Keratinocyte (primary cell): ENCODE measurements at regions not wholly inside any gene's neighbourhood (a gene's known extent, or its start where the extent isn't known, plus 50 kb on each side); places are given as distances from the start of the nearest gene placed in this dataset.

Source experiments
- DNase-seq: peaks from one replicate; pipeline ENCODE4 v3.0.0-alpha.2; 2011; ENCODE audit warnings: low read depth, missing footprints, low spot score
- FAIRE-seq: peaks from 2 replicates; lab custom pipeline; 2011; peaks lifted over from hg19 to GRCh38; lab: Jason Lieb, UNC
- H2AFZ ChIP-seq: 2 replicates; pipeline ENCODE4 v1.6.0; 2012; ENCODE audit warnings: low read length, control low read depth, inconsistent platforms; ENCODE audit not compliant: control insufficient read depth
- H3K27ac ChIP-seq: 2 replicates; pipeline ENCODE4 v1.5.1; 2011; ENCODE audit warnings: low read length; ENCODE audit not compliant: control insufficient read depth, insufficient read depth
- H3K27me3 ChIP-seq: 3 replicates; pipeline ENCODE4 v1.6.0; 2011; ENCODE audit warnings: low read length; ENCODE audit not compliant: control insufficient read depth, insufficient read depth; ENCODE audit errors: extremely low read depth
- H3K36me3 ChIP-seq, 2 experiments: 2 replicates in 1 of 2; 3 replicates in 1 of 2; pipeline ENCODE4 v1.5.1; 2011; ENCODE audit warnings: low read length in 2 of 2, mild to moderate bottlenecking in 1 of 2; ENCODE audit not compliant: control insufficient read depth in 2 of 2, insufficient read depth in 2 of 2; ENCODE audit errors: extremely low read depth in 1 of 2
- H3K4me1 ChIP-seq: 3 replicates; pipeline ENCODE4 v1.5.1; 2011; ENCODE audit warnings: low read length; ENCODE audit not compliant: control insufficient read depth, insufficient read depth; ENCODE audit errors: extremely low read depth
- H3K4me2 ChIP-seq: 3 replicates; pipeline ENCODE4 v1.6.0; 2011; ENCODE audit warnings: low read depth, low read length; ENCODE audit not compliant: control insufficient read depth, insufficient read depth; ENCODE audit errors: extremely low read depth
- H3K4me3 ChIP-seq, 3 experiments: fragments of 200-600 bp in 1 of 3; sonication (generic) in 1 of 3; 2 replicates in 2 of 3; 3 replicates in 1 of 3; pipeline ENCODE4 v1.5.1; 2011 to 2016; ENCODE audit warnings: low read length in 3 of 3, mild to moderate bottlenecking in 3 of 3, control low read depth in 2 of 3, inconsistent platforms in 1 of 3, low read depth in 1 of 3, mixed read lengths in 1 of 3, mixed run types in 1 of 3, moderate library complexity in 1 of 3; ENCODE audit not compliant: control insufficient read depth in 2 of 3, insufficient read depth in 2 of 3; ENCODE audit errors: extremely low read depth in 1 of 3
- H3K79me2 ChIP-seq: 2 replicates; pipeline ENCODE4 v1.6.0; 2012; ENCODE audit warnings: low read length; ENCODE audit not compliant: control insufficient read depth, insufficient read depth
- H3K9ac ChIP-seq: 3 replicates; pipeline ENCODE4 v1.6.0; 2011; ENCODE audit warnings: low read length; ENCODE audit not compliant: control insufficient read depth, insufficient read depth; ENCODE audit errors: extremely low read depth
- H3K9me1 ChIP-seq: 3 replicates; pipeline ENCODE4 v1.6.0; 2011; ENCODE audit warnings: low read length; ENCODE audit not compliant: control insufficient read depth, insufficient read depth; ENCODE audit errors: extremely low read depth
- H3K9me3 ChIP-seq: 2 replicates; pipeline ENCODE4 v1.5.1; 2012; ENCODE audit warnings: low read depth, low read length; ENCODE audit not compliant: control insufficient read depth
- H4K20me1 ChIP-seq: 3 replicates; pipeline ENCODE4 v1.6.0; 2011; ENCODE audit warnings: low read length; ENCODE audit not compliant: control insufficient read depth, insufficient read depth; ENCODE audit errors: extremely low read depth
- EZH2 ChIP-seq: IDR thresholded peaks from one replicate; pipeline ENCODE4 v1.6.1; 2012; ENCODE audit warnings: inconsistent platforms, mild to moderate bottlenecking, low read length, moderate library complexity
- dilution Hi-C: fragments of 300-500 bp; cut with MboI; formaldehyde crosslinking; loops from one replicate; pipeline ENCODE4 v1.7.0; 2020; ENCODE audit warnings: low sequenced_read_pairs; ENCODE audit not compliant: extremely low pct_ligation_motif_present
- TF ChIP-seq, protein P1 (sequence below), 3 experiments: IDR thresholded peaks in 1 of 3; conservative IDR thresholded peaks in 1 of 3; optimal IDR thresholded peaks in 1 of 3; 2 replicates in 2 of 3; 3 replicates in 1 of 3; pipeline versions ENCODE3 to v1.5.1; 2011; ENCODE audit warnings: low read length in 3 of 3, mild to moderate bottlenecking in 3 of 3, moderate library complexity in 2 of 3, control low read depth in 1 of 3, inconsistent platforms in 1 of 3; ENCODE audit not compliant: insufficient read depth in 2 of 3; ENCODE audit errors: extremely low read depth in 1 of 3

DNA sequence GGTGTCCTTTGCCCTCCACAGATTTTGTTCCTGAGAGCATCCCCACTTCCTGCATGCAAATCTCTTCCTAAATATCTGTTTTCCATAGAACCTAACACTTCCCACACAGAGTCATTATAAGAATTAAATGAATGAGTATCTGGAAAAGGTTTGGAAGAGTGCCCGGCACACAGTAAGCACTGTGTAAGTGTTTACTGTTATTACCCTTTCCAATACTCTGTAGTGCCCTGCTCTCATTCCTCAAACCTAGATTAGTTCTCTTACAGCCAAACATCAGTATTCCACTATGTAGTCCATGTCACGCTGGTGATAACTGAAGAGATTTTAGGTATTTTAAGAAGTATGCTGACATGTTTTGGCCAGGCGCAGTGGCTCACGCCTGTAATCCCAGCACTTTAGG, 57.3 kb upstream of the PHF21A start:
- H4K20me1 ChIP-seq: no peaks in the 10 kb centered on the region
- no peak overlapping the region for H2AFZ ChIP-seq
- no peak overlapping the region for H3K27ac ChIP-seq
- no peak overlapping the region for H3K9ac ChIP-seq
- no peaks in the 10 kb centered on the region for H3K36me3 ChIP-seq
- H3K79me2 ChIP-seq: no peaks in the 10 kb centered on the region
- H3K9me3 ChIP-seq: no peaks in the 10 kb centered on the region
- no peaks in the 10 kb centered on the region for H3K27me3 ChIP-seq
- H3K9me1 ChIP-seq: no peaks in the 10 kb centered on the region
- dilution Hi-C loops: no loop called here
- peaks cover 8% of the 10 kb centered on the region for H3K4me1 ChIP-seq
- FAIRE-seq (no peak), DNase-seq (no peak)
- H3K4me3 ChIP-seq: no peak overlapping the region
- no peak overlapping the region for H3K4me2 ChIP-seq
- TF ChIP-seq EZH2: no peak
- TF ChIP-seq, protein P1, sequence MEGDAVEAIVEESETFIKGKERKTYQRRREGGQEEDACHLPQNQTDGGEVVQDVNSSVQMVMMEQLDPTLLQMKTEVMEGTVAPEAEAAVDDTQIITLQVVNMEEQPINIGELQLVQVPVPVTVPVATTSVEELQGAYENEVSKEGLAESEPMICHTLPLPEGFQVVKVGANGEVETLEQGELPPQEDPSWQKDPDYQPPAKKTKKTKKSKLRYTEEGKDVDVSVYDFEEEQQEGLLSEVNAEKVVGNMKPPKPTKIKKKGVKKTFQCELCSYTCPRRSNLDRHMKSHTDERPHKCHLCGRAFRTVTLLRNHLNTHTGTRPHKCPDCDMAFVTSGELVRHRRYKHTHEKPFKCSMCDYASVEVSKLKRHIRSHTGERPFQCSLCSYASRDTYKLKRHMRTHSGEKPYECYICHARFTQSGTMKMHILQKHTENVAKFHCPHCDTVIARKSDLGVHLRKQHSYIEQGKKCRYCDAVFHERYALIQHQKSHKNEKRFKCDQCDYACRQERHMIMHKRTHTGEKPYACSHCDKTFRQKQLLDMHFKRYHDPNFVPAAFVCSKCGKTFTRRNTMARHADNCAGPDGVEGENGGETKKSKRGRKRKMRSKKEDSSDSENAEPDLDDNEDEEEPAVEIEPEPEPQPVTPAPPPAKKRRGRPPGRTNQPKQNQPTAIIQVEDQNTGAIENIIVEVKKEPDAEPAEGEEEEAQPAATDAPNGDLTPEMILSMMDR (optimal IDR thresholded peaks at IDR 0.05 in 1 of 3, IDR thresholded peaks at IDR 0.05 in 1 of 3, conservative IDR thresholded peaks at IDR 0.05 in 1 of 3; ENCODE audit: extremely low read depth in 1 of 3, insufficient read depth in 2 of 3, low read length in 3 of 3): no peak

GRCh38 chr11:46176421-46176820, 55.2 kb upstream of the PHF21A start:
- H3K9ac ChIP-seq: no peak overlapping the region
- H2AFZ ChIP-seq: no peak overlapping the region

More at GRCh38 chr11:46176421-46176820, 55.2 kb upstream of the PHF21A start:
- TF ChIP-seq, protein P1 (optimal IDR thresholded peaks at IDR 0.05 in 1 of 3, IDR thresholded peaks at IDR 0.05 in 1 of 3, conservative IDR thresholded peaks at IDR 0.05 in 1 of 3; ENCODE audit: extremely low read depth in 1 of 3, insufficient read depth in 2 of 3, low read length in 3 of 3): no peak
- no peak for TF ChIP-seq EZH2
- no peak overlapping the region for H3K27ac ChIP-seq
- DNase-seq: no peak
- no peak overlapping the region for H3K4me3 ChIP-seq
- no peaks in the 10 kb centered on the region for H3K36me3 ChIP-seq
- H3K4me1 ChIP-seq: peaks cover 4% of the 10 kb centered on the region
- dilution Hi-C loops: no loop called here
- H4K20me1 ChIP-seq: no peaks in the 10 kb centered on the region
- no peak for FAIRE-seq
- H3K27me3 ChIP-seq: no peaks in the 10 kb centered on the region
- H3K79me2 ChIP-seq: no peaks in the 10 kb centered on the region
- H3K4me2 ChIP-seq: no peak overlapping the region
- H3K9me3 ChIP-seq: no peaks in the 10 kb centered on the region
- H3K9me1 ChIP-seq: no peaks in the 10 kb centered on the region
